ENCODE measurements at regions not wholly inside any gene's neighbourhood (a gene's known extent, or its start where the extent isn't known, plus 50 kb on each side); places are given as distances from the start of the nearest gene placed in this dataset.
"Not testable (repeated sequence)": the region's sequence is repeated elsewhere in the genome, so short reads cannot be mapped to it uniquely, and the experiment has no call there.

GRCh38 chr16:21530729-21531383, 68.5 kb upstream of the METTL9 start:
- FAIRE-seq; DNase-seq (ENCODE audit: insufficient read length, low spot score): not testable (repeated sequence)

- FAIRE-seq; DNase-seq (ENCODE audit: insufficient read length, low spot score): not testable (repeated sequence)
These were observed 66.4 kb upstream of the METTL9 start for GRCh38 chr16:21532996-21533395.

GRCh38 chr16:21533474-21533873, 65.9 kb upstream of the METTL9 start:
- not testable (repeated sequence) for FAIRE-seq; DNase-seq (ENCODE audit: insufficient read length, low spot score)

- not testable (repeated sequence) for DNase-seq (ENCODE audit: insufficient read length, low spot score); FAIRE-seq
These were observed 64.8 kb upstream of the METTL9 start for GRCh38 chr16:21534561-21534960.

GRCh38 chr16:21535201-21535600, 64.2 kb upstream of the METTL9 start:
- not testable (repeated sequence) for FAIRE-seq; DNase-seq (ENCODE audit: insufficient read length, low spot score)

GRCh38 chr16:21536740-21537139, 62.6 kb upstream of the METTL9 start:
- FAIRE-seq; DNase-seq (ENCODE audit: insufficient read length, low spot score): not testable (repeated sequence)

- not testable (repeated sequence) for FAIRE-seq; DNase-seq (ENCODE audit: insufficient read length, low spot score)
These were observed 61.8 kb upstream of the METTL9 start for GRCh38 chr16:21537598-21537997.

GRCh38 chr16:21539107-21539618, 60.2 kb upstream of the METTL9 start:
- not testable (repeated sequence) for FAIRE-seq; DNase-seq (ENCODE audit: insufficient read length, low spot score)

- peak; percentile 14 for FAIRE-seq
These were observed 58.5 kb upstream of the METTL9 start for GRCh38 chr16:21540770-21541433.

GRCh38 chr16:21541611-21542051, 57.7 kb upstream of the METTL9 start:
- not testable (repeated sequence) for DNase-seq (ENCODE audit: insufficient read length, low spot score); FAIRE-seq

More at GRCh38 chr16:21540770-21541433, 58.5 kb upstream of the METTL9 start:
- DNase-seq (ENCODE audit: insufficient read length, low spot score) = not testable (repeated sequence)

GRCh38 chr16:21542075-21542474, 57.3 kb upstream of the METTL9 start:
- FAIRE-seq; DNase-seq (ENCODE audit: insufficient read length, low spot score): not testable (repeated sequence)

GRCh38 chr16:21542491-21543124, 56.8 kb upstream of the METTL9 start:
- FAIRE-seq; DNase-seq (ENCODE audit: insufficient read length, low spot score): not testable (repeated sequence)

- not testable (repeated sequence) for FAIRE-seq; DNase-seq (ENCODE audit: insufficient read length, low spot score)
These were observed 56.1 kb upstream of the METTL9 start for GRCh38 chr16:21543151-21543836.

- FAIRE-seq; DNase-seq (ENCODE audit: insufficient read length, low spot score): not testable (repeated sequence)
These were observed 53.6 kb upstream of the METTL9 start for GRCh38 chr16:21545664-21546326.

GRCh38 chr16:21549396-21549795, 50.0 kb upstream of the METTL9 start:
- DNase-seq (ENCODE audit: insufficient read length, low spot score); FAIRE-seq: not testable (repeated sequence)

Data from GM19239 (cell line).